HTR-8/SVneo (cell line): ENCODE measurements at regions not wholly inside any gene's neighbourhood (a gene's known extent, or its start where the extent isn't known, plus 50 kb on each side); places are given as distances from the start of the nearest gene placed in this dataset.
A peak's percentile ranks its signal among the peaks of the same experiment; 100 is the strongest.
"Not testable (repeated sequence)": the region's sequence is repeated elsewhere in the genome, so short reads cannot be mapped to it uniquely, and the experiment has no call there.

Source experiments
- DNase-seq: peaks from one replicate; pipeline ENCODE4 v3.0.0; 2011; ENCODE audit warnings: low spot score, mixed read lengths; ENCODE audit not compliant: insufficient read length
- FAIRE-seq: peaks from 2 replicates; lab custom pipeline; 2011; peaks lifted over from hg19 to GRCh38; lab: Jason Lieb, UNC

- DNase-seq (no peak), FAIRE-seq (no peak)
Observed at GRCh38 chr19:31439270-31439573, 90.0 kb upstream of the TSHZ3 start.

GRCh38 chr19:31444931-31445330 lies 95.7 kb upstream of the TSHZ3 start:
- no peak for DNase-seq
- no peak for FAIRE-seq

GRCh38 chr19:31445406-31445805 lies 96.2 kb upstream of the TSHZ3 start:
- DNase-seq (no peak), FAIRE-seq (no peak)

GRCh38 chr19:31448221-31448657 lies 99.0 kb upstream of the TSHZ3 start:
- DNase-seq (peak; percentile 45), FAIRE-seq (no peak)

- no peak for DNase-seq
- no peak for FAIRE-seq
Observed at GRCh38 chr19:31449379-31449778, 100.1 kb upstream of the TSHZ3 start.

- DNase-seq (no peak), FAIRE-seq (no peak)
Observed at GRCh38 chr19:31450696-31451095, 101.5 kb upstream of the TSHZ3 start.

GRCh38 chr19:31451686-31452330 lies 102.6 kb upstream of the TSHZ3 start:
- FAIRE-seq (no peak), DNase-seq (no peak)

GRCh38 chr19:31459430-31459829 lies 110.2 kb upstream of the TSHZ3 start:
- FAIRE-seq (no peak), DNase-seq (no peak)

- FAIRE-seq (no peak), DNase-seq (no peak)
Observed at GRCh38 chr19:31461814-31462539, 112.7 kb upstream of the TSHZ3 start.

- FAIRE-seq (no peak), DNase-seq (no peak)
Observed at GRCh38 chr19:31470229-31470939, 121.1 kb upstream of the TSHZ3 start.

GRCh38 chr19:31470952-31471351 lies 121.7 kb upstream of the TSHZ3 start:
- no peak for FAIRE-seq
- DNase-seq: no peak

- DNase-seq: no peak
- no peak for FAIRE-seq
Observed at GRCh38 chr19:31478241-31478640, 129.0 kb upstream of the TSHZ3 start.

GRCh38 chr19:31483226-31483857 lies 134.1 kb upstream of the TSHZ3 start:
- DNase-seq (no peak), FAIRE-seq (no peak)

GRCh38 chr19:31484858-31485410 lies 135.7 kb upstream of the TSHZ3 start:
- FAIRE-seq, DNase-seq: not testable (repeated sequence)

- FAIRE-seq: no peak
- DNase-seq: no peak
Observed at GRCh38 chr19:31485472-31485871, 136.2 kb upstream of the TSHZ3 start.

- no peak for DNase-seq
Observed at GRCh38 chr19:31491242-31491641, 142.0 kb upstream of the TSHZ3 start.

GRCh38 chr19:31492050-31492449 lies 142.8 kb upstream of the TSHZ3 start:
- DNase-seq (no peak), FAIRE-seq (no peak)

More at GRCh38 chr19:31491242-31491641, 142.0 kb upstream of the TSHZ3 start:
- FAIRE-seq: no peak

- FAIRE-seq (no peak), DNase-seq (no peak)
Observed at GRCh38 chr19:31496076-31496475, 146.8 kb upstream of the TSHZ3 start.

- FAIRE-seq: no peak
- DNase-seq: no peak
Observed at GRCh38 chr19:31497709-31498108, 148.5 kb upstream of the TSHZ3 start.

- FAIRE-seq (no peak), DNase-seq (no peak)
Observed at GRCh38 chr19:31498781-31499180, 149.5 kb upstream of the TSHZ3 start.
